Stimulated activated CD4-positive, alpha-beta T cell treated with anti-CD3 and anti-CD28 coated beads, Interleukin-1b, Interleukin-23, amount 100 ng/mL, for 1 hour (primary cell): ENCODE measurements at regions not wholly inside any gene's neighbourhood (a gene's known extent, or its start where the extent isn't known, plus 50 kb on each side); places are given as distances from the start of the nearest gene placed in this dataset.

Experiments used
- DNase-seq, 2 donors: peaks; one replicate each; pipeline ENCODE4 v3.0.0-alpha.2; 2020; ENCODE audit warnings: low read depth in 2 of 2

- no peak for DNase-seq
Observed at GRCh38 chr20:63116412-63117106, 99.4 kb downstream of the YTHDF1 start.

GRCh38 chr20:63115651-63116411 is 100.1 kb downstream of the YTHDF1 start:
- DNase-seq = no peak

- DNase-seq = no peak
Observed at GRCh38 chr20:63114693-63115311, 101.1 kb downstream of the YTHDF1 start.

- no peak for DNase-seq
Observed at GRCh38 chr20:63114006-63114692, 101.8 kb downstream of the YTHDF1 start.

GRCh38 chr20:63112491-63113219 is 103.3 kb downstream of the YTHDF1 start:
- no peak for DNase-seq

- DNase-seq = no peak
Observed at GRCh38 chr20:63108247-63108646, 101.5 kb upstream of the BHLHE23 start.

- DNase-seq = no peak
Observed at GRCh38 chr20:63107449-63108200, 100.9 kb upstream of the BHLHE23 start.

- DNase-seq = no peak
Observed at GRCh38 chr20:63106765-63107448, 100.1 kb upstream of the BHLHE23 start.

- no peak for DNase-seq
Observed at GRCh38 chr20:63106108-63106764, 99.5 kb upstream of the BHLHE23 start.

- DNase-seq = no peak
Observed at GRCh38 chr20:63105211-63106107, 98.7 kb upstream of the BHLHE23 start.

GRCh38 chr20:63104312-63105181 is 97.8 kb upstream of the BHLHE23 start:
- DNase-seq = no peak

- DNase-seq = no peak
Observed at GRCh38 chr20:63103402-63104311, 96.9 kb upstream of the BHLHE23 start.

GRCh38 chr20:63102721-63103375 is 96.1 kb upstream of the BHLHE23 start:
- DNase-seq = peak; percentile 22 to 30

GRCh38 chr20:63101781-63102720 is 95.3 kb upstream of the BHLHE23 start:
- peak in 1 of 2 donors; percentile 21 for DNase-seq
